Left lung (tissue), 4 donors: ENCODE measurements at regions not wholly inside any gene's neighbourhood (a gene's known extent, or its start where the extent isn't known, plus 50 kb on each side); places are given as distances from the start of the nearest gene placed in this dataset.

ENCODE experiments used
- ATAC-seq: fragments of 200-7000 bp; cut with Tn5 transposase; one replicate; pipeline ENCODE4 v1.9.1; 2020; ENCODE audit warnings: moderate library complexity
- DNase-seq, 4 donors: peaks; one replicate each; pipeline ENCODE4 v3.0.0-alpha.2; 2013 to 2020
- H3K27ac ChIP-seq, 2 donors: fragments of 200-600 bp; sonication (generic) in 1 of 2; one replicate each; pipeline versions ENCODE4 v1.5.0 to v1.8.0; 2020 to 2021
- H3K27me3 ChIP-seq, 2 donors: fragments of 200-600 bp; sonication (generic) in 1 of 2; one replicate each; pipeline versions ENCODE4 v1.5.0 to v1.8.0; 2020 to 2021
- H3K36me3 ChIP-seq, 2 donors: fragments of 200-600 bp; sonication (generic) in 1 of 2; one replicate each; pipeline versions ENCODE4 v1.5.0 to v1.8.0; 2020 to 2021
- H3K4me1 ChIP-seq, 2 donors: fragments of 200-600 bp; one replicate each; pipeline ENCODE4 v1.8.0; 2021
- H3K4me3 ChIP-seq, 2 donors: fragments of 200-600 bp; sonication (generic) in 1 of 2; one replicate each; pipeline versions ENCODE4 v1.5.0 to v1.8.0; 2020 to 2021; ENCODE audit warnings: mild to moderate bottlenecking in 1 of 2
- H3K9me3 ChIP-seq, 2 donors: fragments of 200-600 bp; sonication (generic) in 1 of 2; one replicate each; pipeline versions ENCODE4 v1.5.0 to v1.8.0; 2020 to 2021
- intact Hi-C, 2 donors: fragments of 100-400 bp; cut with DNase I; formaldehyde crosslinking; loops; one replicate each; pipeline versions ENCODE4 v1.11.2 to v1.14.2; 2022
- TF ChIP-seq, protein P1 (sequence below), 2 donors: fragments of 200-600 bp; sonication (generic) in 1 of 2; IDR thresholded peaks; one replicate each; pipeline versions ENCODE4 v1.5.0 to v1.8.0; 2021; ENCODE audit warnings: antibody characterized with exemption in 2 of 2
- donor health status: DM: no; HTN: yes; CAD: no.
- donor health status: DM: no; HTN: no; CAD: no.

DNA sequence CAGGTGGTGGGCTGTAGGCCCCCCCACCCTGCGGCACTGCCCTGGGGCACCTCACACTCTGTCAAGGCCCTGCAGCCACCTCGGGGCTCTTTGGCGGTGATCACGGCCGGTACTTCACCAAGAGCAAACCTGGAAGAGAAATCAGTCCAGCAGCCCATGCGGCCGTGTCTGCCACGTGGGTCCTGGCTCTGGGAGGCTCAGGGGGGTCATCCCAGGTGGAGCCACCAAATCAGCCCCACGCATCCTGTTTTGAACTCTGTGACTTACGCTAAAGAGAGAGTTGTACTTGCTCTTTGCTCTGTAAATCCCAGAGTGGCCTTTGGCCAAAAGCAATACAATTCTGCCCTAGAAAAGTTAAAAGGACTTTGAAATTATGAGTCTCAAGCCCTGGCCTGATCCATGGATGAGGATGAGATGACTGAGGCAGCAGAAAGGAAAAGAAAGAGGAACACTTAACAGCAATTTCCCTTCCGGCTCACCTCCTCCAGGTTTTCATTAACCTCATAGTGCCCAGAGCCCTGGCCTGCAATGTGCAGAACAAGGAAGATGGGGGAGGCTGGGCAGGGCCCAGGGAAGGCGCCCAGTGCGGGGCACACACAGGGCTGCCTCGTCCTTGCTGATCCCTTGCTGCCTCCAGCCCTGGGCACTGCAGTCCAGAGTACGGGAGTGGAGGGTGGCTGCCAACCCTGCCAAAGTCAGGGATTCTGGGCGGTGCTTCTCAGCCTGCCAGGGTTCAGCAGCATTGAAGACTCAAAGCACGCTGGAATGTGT lies 337.0 kb downstream of the MATN1 start:
- H3K4me3 ChIP-seq, result no peak overlapping the region
- intact Hi-C loops, result no loop called here
- DNase-seq (peak in 1 of 4 donors; percentile 10), ATAC-seq (no peak)
- H3K27me3 ChIP-seq, result peaks cover 0 to 54% of the 10 kb centered on the region in 2 donors
- no peak overlapping the region for H3K27ac ChIP-seq
- H3K9me3 ChIP-seq, result no peaks in the 10 kb centered on the region
- no peaks in the 10 kb centered on the region for H3K4me1 ChIP-seq
- TF ChIP-seq, protein P1, sequence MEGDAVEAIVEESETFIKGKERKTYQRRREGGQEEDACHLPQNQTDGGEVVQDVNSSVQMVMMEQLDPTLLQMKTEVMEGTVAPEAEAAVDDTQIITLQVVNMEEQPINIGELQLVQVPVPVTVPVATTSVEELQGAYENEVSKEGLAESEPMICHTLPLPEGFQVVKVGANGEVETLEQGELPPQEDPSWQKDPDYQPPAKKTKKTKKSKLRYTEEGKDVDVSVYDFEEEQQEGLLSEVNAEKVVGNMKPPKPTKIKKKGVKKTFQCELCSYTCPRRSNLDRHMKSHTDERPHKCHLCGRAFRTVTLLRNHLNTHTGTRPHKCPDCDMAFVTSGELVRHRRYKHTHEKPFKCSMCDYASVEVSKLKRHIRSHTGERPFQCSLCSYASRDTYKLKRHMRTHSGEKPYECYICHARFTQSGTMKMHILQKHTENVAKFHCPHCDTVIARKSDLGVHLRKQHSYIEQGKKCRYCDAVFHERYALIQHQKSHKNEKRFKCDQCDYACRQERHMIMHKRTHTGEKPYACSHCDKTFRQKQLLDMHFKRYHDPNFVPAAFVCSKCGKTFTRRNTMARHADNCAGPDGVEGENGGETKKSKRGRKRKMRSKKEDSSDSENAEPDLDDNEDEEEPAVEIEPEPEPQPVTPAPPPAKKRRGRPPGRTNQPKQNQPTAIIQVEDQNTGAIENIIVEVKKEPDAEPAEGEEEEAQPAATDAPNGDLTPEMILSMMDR (IDR thresholded peaks at IDR 0.05), result no peak
- H3K36me3 ChIP-seq, result no peaks in the 10 kb centered on the region

DNA sequence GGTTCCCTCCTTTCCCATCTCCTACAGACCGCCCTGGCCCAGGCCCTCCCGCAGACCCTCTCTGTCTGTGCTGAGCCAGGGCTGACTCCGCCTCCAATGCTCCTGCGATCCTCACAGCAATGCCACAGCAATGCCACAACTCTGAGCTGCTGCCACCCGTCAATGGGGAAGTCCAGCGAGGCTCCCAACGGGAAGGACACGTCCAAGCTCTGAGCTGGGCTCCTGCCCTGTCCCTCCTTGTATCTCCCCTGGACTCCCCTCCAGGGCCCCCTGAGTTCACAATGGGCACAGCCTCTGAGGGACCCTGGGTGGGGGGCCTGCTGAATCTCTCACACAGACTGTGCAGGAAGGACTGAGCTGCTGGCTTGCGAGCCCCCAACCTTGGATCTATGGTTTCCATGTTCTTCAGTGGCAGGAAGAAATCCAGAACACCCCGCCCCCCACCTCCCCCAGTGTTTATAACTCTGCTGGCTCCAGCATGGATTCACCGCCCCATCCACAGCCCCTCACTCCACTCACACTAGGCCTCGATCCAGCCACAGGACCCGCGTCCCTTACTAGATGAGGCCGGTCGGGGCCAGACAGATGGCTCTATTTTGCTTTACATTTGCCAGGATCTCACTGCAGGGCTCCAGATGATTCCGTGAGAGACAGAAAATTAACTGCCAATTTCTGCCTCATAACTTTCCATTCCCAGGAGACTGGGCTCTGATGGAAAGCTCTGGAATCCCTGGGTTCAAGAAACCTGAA lies 338.0 kb downstream of the MATN1 start:
- intact Hi-C loops, result no loop called here
- TF ChIP-seq, protein P1 (IDR thresholded peaks at IDR 0.05), result no peak
- peaks cover 0 to 48% of the 10 kb centered on the region in 2 donors for H3K27me3 ChIP-seq
- H3K4me3 ChIP-seq, result no peak overlapping the region
- no peaks in the 10 kb centered on the region for H3K9me3 ChIP-seq
- no peak for ATAC-seq
- no peak overlapping the region for H3K27ac ChIP-seq
- peak in 1 of 4 donors; percentile 16 for DNase-seq
- no peaks in the 10 kb centered on the region for H3K36me3 ChIP-seq
- no peaks in the 10 kb centered on the region for H3K4me1 ChIP-seq

DNA sequence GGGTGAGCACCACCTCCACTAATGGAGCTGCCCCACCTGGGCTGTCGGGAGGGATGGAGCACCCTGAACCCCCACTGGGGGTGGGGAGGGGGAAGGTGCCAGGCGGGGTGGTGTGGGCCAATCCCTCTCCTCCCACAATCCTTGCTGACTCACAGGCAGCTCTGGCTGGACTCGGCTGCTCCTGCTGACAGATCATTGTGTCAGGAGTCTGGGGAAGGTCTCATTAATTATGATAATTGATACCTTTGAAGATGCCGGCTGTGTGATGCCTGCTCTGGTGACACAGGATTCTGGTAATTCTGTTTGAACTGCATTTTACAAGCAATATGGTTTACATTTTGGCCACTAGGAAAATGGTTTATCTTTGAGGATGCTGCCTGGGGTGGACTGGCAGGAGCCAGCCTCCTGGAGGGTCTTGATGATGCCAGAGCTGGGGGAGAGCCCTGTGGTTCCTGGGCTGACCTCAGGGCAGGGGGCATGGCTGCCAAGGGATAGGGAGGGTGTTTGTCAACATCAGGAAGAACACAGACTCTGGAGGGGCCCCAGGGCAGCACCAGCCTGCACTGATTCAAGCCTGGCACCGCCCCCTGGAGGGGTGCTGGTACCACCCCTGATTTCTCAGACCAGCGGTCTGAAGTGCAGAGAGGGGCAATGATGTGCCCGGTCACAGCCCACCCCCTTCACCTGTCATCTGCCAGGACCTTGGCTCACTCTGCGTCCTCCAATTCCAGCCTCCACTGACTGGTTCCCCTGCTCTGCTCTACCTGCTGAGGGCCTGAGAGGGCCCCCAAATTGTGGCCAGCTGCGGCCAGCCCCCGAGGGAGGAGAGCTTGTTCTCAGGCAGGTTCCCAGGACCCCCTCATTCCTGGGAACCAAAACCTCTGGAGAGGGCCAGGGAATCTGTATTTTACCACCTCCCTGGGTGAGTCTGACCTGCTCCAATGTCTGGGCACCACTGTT lies 338.8 kb downstream of the MATN1 start:
- peak in 1 of 4 donors; percentile 14 for DNase-seq
- H3K36me3 ChIP-seq, result no peaks in the 10 kb centered on the region
- H3K27me3 ChIP-seq, result peaks cover 0 to 46% of the 10 kb centered on the region in 2 donors
- H3K4me1 ChIP-seq, result peaks cover 0 to 1% of the 10 kb centered on the region in 2 donors
- no peaks in the 10 kb centered on the region for H3K9me3 ChIP-seq
- intact Hi-C loops, result no loop called here
- H3K4me3 ChIP-seq, result no peak overlapping the region
- H3K27ac ChIP-seq, result no peak overlapping the region
- ATAC-seq, result no peak
- TF ChIP-seq, protein P1 (IDR thresholded peaks at IDR 0.05), result no peak

DNA sequence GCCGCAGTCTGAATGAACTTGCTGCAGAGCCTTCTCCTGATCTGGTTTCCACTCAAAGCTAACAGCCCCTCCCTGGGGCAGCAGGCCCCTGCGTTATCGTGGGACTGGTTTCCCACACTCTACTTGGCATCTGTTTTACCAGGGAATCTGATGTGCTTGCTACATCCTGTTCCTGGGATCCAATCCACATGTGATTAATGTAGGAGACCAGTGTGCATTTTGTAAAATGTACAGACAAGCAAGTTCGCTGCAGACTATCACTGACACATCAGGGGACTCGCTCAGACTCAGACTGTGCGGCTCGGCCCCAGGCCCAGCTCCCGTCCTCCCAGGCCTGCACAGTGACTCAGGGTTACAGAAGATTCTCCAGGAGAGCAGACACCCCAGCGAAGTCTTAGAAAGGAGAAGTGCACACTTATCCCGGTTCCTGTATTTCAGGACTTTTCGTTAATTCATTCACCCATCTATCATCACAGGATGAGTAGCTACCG lies 340.1 kb downstream of the MATN1 start:
- ATAC-seq, result no peak
- DNase-seq, result peak in 1 of 4 donors; percentile 9

More for the DNA sequence above, 340.1 kb downstream of the MATN1 start:
- intact Hi-C loops, result no loop called here
- Histone ChIP-seq H3K36me3 (no peaks in the 10 kb centered on the region), H3K4me3 (no peak overlapping the region), H3K9me3 (no peaks in the 10 kb centered on the region), H3K4me1 (peaks cover 0 to 2% of the 10 kb centered on the region in 2 donors), H3K27me3 (peaks cover 0 to 49% of the 10 kb centered on the region in 2 donors), H3K27ac (no peak overlapping the region)
- TF ChIP-seq, protein P1 (IDR thresholded peaks at IDR 0.05), result no peak
